SH-SY5Y (cell line): ENCODE measurements at regions not wholly inside any gene's neighbourhood (a gene's known extent, or its start where the extent isn't known, plus 50 kb on each side); places are given as distances from the start of the nearest gene placed in this dataset.

Experiments
- GATA2 ChIP-seq: IDR thresholded peaks from 2 replicates; pipeline ENCODE4 v1.6.1; 2011; ENCODE audit warnings: mild to moderate bottlenecking, low read depth, low read length
- GATA3 ChIP-seq: IDR thresholded peaks from 2 replicates; pipeline ENCODE4 v1.6.1; 2011; ENCODE audit warnings: low read depth, mild to moderate bottlenecking, low read length, moderate library complexity

DNA sequence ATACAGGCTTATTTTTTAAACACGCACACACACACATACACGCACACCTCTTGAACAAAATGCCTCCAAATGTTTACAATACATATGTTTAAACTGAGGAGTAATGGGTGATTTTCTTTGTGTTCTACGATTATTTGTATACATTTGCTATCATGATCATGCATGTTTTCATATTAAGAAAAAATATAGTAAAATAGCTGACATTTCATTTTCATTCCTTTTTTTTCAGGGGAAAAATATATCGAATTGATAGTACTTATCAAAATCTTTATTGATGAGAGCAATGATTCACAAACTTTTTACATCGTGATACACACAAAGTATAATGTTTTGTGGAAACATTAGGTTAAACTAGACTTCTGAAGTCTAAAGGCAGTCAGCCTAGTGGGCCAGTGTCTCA lies 618.9 kb downstream of the TECRL start:
- TF ChIP-seq GATA3 (no peak), GATA2 (no peak)

- TF ChIP-seq GATA2 = no peak
- TF ChIP-seq GATA3 = no peak
Observed at GRCh38 chr4:63788271-63788670, 621.0 kb downstream of the TECRL start.

- TF ChIP-seq GATA3 = no peak
- no peak for TF ChIP-seq GATA2
Observed at GRCh38 chr4:63787326-63787725, 621.9 kb downstream of the TECRL start.

DNA sequence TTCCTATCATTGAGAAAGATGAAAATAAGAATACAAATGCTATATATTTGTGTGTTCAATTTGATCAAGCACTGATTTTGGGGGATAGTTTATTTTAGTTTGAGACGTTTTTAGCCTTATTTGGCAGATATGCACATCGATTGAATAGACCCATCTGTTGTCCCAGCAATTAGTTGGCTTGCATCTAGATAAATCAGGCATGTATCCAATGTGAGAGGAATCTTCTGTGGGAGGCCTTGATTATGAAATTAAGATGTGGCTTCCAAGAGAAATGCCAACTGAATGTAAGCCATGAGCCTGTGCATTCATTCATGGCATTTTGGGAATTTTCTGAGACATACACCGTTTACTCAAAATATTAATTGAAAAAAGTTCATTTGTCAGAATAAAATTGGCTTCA lies 623.1 kb downstream of the TECRL start:
- TF ChIP-seq GATA2 = no peak
- no peak for TF ChIP-seq GATA3

DNA sequence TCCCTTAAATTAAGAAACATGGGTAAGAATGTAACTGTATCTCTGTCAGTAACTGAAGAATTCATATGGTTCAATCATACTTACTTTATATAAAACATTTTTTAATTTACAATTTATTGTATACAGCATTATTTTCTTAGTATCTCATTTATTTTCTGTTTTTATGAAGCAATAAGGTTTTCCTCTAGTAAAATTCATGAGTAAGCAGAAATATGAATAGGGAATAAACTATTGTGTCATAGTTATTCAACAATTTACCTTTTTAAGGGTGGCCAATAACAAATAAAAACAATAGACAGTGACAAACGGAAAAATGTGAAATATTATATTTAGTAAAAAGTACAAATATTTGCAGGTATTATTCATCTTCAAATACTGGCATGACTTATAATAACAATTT lies 624.4 kb downstream of the TECRL start:
- TF ChIP-seq GATA3 (no peak), GATA2 (no peak)

- TF ChIP-seq GATA3 = no peak
- TF ChIP-seq GATA2 = no peak
Observed at GRCh38 chr4:63777601-63778000, 631.6 kb downstream of the TECRL start.

DNA sequence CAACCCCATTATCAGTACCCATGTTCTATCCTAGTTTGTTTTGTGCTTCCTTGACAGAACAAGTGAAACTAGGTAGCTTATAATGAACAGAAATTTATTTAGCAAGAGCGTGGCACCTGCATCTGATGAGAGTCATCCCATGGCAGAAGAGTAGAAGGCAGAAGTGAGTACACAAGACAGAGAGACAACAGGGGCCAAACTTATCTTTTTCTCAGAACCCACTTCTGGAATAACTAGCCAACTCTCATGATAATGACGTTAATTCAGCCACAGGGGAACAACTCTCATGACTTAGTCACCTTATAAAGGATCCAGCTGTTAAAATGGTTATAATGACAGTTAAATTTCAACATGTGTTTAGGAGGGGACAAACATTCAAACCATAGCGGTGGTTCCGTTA lies 644.9 kb downstream of the TECRL start:
- TF ChIP-seq GATA2 (no peak), GATA3 (no peak)

DNA sequence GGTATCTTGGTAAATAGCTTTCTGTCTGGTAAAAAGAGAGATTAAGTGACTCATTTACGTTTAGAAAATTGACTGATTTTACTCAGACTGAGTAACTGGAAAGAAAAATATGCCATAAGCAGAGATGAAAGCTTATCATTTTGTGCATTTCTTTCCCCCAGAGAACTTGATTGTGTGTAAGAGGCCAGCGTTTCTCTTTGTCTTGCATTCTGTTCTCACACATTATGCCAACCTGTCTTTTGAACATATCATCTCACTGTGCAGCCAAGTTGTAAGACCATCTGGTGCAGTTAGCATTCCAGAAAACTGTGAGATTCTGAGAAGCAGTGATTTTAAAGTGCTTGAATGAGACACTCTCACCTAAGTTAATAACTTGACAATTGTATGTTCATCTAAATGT lies 651.3 kb downstream of the TECRL start:
- TF ChIP-seq GATA3 (no peak), GATA2 (no peak)

DNA sequence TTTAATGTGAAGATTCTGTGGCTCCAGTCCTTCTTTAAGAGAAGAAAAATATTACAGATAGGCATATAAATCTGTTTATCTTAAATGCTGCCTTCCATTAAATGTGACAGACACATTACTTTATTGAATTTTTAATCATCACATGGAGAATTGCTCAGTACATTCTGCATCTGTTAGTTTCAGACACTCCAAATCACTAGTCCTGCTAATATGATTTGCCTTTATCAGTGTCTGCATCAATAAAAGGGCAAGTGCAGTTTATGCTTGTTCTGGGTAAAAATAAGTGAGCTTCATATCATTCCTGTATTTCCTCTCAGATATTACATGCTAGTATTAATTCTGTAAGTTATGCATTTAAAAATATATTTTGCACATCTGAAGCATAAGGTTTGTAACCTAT lies 666.4 kb downstream of the TECRL start:
- TF ChIP-seq GATA2 (peak; percentile 46; the same call in 1 of the 2 replicates), GATA3 (peak; percentile 91)

DNA sequence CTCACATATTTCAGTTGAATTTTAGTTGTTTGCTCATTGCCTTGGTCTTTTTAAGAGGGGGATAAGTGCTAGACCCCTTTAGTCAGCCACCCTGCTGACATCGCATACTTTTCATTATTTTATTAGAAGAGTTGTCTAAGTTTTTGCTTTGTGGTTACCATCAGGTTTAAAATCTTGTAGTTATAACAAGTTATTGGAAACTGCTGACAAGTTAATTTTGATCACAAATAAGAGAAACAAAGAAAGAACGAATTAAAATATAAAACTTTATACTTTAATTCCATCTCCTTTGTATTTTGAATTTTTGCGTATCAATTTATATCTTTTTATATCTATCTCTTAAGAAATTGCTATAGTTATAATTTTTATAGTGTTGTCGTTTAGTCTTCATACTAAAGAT lies 679.7 kb downstream of the TECRL start:
- TF ChIP-seq GATA2 (no peak), GATA3 (no peak)

DNA sequence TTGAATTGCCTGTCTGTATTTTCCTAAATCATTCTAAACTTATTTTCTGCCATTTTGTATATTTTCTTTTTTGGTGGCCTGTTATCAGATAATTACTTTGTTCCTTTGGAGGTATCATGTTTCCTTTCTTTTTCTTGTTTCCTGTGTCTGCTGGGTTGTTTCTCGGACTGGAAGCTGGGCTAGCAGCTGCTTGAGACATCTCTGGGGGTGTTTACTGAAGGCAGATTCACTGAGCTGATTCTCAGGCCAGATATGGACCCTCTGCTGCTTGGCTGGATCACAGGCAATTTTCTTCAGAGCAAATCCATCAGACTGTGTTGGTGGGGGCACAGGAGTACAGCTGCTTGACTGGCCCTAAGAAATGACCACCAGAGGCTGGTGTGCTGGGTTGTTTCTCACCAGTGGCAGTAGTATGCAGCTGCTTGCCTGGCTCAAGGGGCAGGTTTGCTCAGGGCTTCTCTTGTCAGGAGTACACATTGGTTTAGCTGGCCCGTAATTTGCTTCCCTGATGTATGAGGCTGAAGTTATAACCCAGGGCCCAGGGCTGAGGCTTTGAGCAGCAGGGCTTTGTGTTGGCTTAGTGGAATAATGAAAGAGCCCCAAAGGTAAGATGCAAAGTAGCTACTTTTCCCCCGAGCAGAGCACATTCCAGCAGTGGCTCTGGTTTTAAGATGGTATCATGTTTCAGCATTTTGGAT lies 680.6 kb downstream of the TECRL start:
- TF ChIP-seq GATA2 = no peak
- TF ChIP-seq GATA3 = no peak

- TF ChIP-seq GATA3 (no peak), GATA2 (peak; percentile 67; the same call in 1 of the 2 replicates)
Observed at GRCh38 chr4:63717384-63717783, 691.9 kb downstream of the TECRL start.

DNA sequence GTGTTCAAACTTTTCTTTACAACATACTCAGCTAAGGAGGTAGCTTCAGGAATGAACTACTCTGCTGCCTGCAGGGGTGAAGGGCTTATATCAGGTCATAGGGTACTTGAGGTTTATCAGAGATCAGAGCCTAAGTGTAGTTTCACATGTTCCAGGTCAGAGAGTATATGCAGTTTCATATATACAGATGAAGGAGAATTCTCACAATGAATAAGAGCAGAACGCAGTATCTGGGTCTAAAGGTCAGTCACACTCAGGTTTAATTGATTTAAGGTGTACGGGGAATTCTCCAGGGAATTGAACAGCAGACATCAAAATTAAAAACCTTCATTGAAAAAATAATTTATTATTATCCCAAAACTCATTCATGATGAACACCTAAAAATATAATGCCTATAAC lies 700.6 kb downstream of the TECRL start:
- TF ChIP-seq GATA3 = no peak
- no peak for TF ChIP-seq GATA2

GRCh38 chr4:63700569-63700968 lies 708.7 kb downstream of the TECRL start:
- TF ChIP-seq GATA3 = no peak
- no peak for TF ChIP-seq GATA2

- TF ChIP-seq GATA3 (no peak), GATA2 (no peak)
Observed at GRCh38 chr4:63693321-63693720, 715.9 kb downstream of the TECRL start.

GRCh38 chr4:63678358-63678931 lies 730.8 kb downstream of the TECRL start:
- TF ChIP-seq GATA3 (no peak), GATA2 (no peak)

DNA sequence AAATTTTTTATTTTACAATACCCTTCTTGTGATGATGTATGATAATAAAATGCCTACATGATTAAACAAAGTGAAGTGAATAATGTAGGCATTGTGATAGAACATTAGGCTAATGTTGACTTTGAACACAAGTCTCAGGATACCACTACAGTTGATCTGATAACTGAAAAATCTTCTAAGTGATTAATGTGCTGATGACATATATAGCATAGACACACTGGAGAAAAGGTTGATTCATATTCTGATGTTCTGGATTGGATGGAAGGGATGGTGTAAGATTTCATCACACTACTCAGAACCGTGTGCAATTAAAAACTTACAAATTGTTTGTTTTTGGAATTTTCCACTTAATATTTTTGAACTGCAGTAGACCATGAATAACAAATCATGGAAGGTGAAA lies 738.5 kb downstream of the TECRL start:
- no peak for TF ChIP-seq GATA3

DNA sequence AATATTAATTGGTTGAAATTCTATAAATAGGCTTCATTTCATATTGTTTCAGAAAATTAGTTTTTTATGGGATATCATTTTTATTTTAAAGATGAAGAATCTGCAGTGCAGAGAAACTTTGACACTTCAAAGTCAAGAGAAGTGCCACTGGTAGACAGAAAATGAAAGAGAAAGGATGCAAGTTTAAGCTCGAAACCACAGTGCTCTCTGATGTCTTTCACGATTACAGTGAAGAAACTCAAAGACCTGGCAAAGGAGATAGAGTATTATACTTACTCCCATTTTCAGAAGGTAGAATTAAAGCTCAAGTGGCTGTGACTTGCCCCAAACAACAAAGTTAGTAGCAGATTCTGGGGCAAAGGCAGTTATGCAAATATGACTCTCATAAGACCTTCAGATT lies 745.4 kb downstream of the TECRL start:
- TF ChIP-seq GATA2 = no peak
- TF ChIP-seq GATA3 = no peak
